ENCODE measurements at regions not wholly inside any gene's neighbourhood (a gene's known extent, or its start where the extent isn't known, plus 50 kb on each side); places are given as distances from the start of the nearest gene placed in this dataset.

- TF ChIP-seq ZNF462 (CRISPR knock-in tag; IDR thresholded peaks at IDR 0.05) = no peak
Observed at GRCh38 chr1:62377043-62377562, 57.9 kb upstream of the KANK4 start (continued).

DNA sequence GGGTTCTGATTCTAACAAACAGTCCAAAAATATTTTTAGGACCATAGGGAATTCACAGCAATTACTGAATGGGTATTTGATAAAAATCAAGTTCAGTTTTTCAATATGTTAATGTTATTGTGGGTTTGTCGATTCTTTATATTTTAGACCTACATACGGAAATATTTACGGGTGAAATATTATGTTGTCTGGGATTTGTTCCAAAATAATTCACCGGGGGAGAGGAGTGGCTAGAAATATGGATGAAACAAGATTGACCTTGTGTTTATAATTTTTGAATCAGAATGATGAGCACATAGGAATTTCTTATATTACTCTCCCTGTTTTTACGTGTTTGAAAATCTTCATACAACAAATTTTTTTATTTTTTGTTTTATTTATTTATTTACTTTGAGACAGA lies 56.7 kb upstream of the USP1 start:
- Mint-ChIP-seq H3K4me1 (peaks cover 8% of the 10 kb centered on the region; the same call in 2 of the 3 replicates), H3K27ac (no peak overlapping the region), H3K4me3 (no peak overlapping the region), H3K9me3 (peaks cover 4% of the 10 kb centered on the region; the same call in 1 of the 3 replicates), H3K36me3 (ENCODE audit: low read depth) (no peaks in the 10 kb centered on the region), H3K27me3 (ENCODE audit: insufficient read depth, low read depth, poor library complexity) (no peaks in the 10 kb centered on the region)
- no peak overlapping the region for H2AFZ ChIP-seq
- H3K27ac ChIP-seq (ENCODE audit: low read depth) = no peak overlapping the region
- ATAC-seq (no peak), DNase-seq (ENCODE audit: low spot score) (no peak)
- no peaks in the 10 kb centered on the region for H3K4me1 ChIP-seq (ENCODE audit: insufficient read depth)
- no peaks in the 10 kb centered on the region for H3K9me2 ChIP-seq (ENCODE audit: insufficient read depth)
- H3K4me3 ChIP-seq = no peak overlapping the region
- no peaks in the 10 kb centered on the region for H3F3A ChIP-seq (replicated peaks; ENCODE audit: low read depth)
- H3K36me3 ChIP-seq (ENCODE audit: insufficient read depth) = no peaks in the 10 kb centered on the region
- no peak overlapping the region for H3K4me2 ChIP-seq
- H4K20me1 ChIP-seq (replicated peaks; ENCODE audit: insufficient read depth) = no peaks in the 10 kb centered on the region
- H3K27me3 ChIP-seq (ENCODE audit: insufficient read depth) = no peaks in the 10 kb centered on the region
- no peaks in the 10 kb centered on the region for H3K79me2 ChIP-seq (replicated peaks; ENCODE audit: insufficient read depth)
- TF ChIP-seq ZNF462 (CRISPR knock-in tag; IDR thresholded peaks at IDR 0.05) = no peak
- TF ChIP-seq ZNF331 (CRISPR knock-in tag; IDR thresholded peaks at IDR 0.05; ENCODE audit: low read depth) = no peak
- TF ChIP-seq EZH2 (IDR thresholded peaks at IDR 0.05; ENCODE audit: low read depth, unreplicated experiment) = no peak
- TF ChIP-seq JUNB (IDR thresholded peaks at IDR 0.05; ENCODE audit: unreplicated experiment) = no peak
- TF ChIP-seq, protein P1, sequence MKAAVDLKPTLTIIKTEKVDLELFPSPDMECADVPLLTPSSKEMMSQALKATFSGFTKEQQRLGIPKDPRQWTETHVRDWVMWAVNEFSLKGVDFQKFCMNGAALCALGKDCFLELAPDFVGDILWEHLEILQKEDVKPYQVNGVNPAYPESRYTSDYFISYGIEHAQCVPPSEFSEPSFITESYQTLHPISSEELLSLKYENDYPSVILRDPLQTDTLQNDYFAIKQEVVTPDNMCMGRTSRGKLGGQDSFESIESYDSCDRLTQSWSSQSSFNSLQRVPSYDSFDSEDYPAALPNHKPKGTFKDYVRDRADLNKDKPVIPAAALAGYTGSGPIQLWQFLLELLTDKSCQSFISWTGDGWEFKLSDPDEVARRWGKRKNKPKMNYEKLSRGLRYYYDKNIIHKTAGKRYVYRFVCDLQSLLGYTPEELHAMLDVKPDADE (IDR thresholded peaks at IDR 0.05) = no peak
- TF ChIP-seq EZH2phosphoT487 (IDR thresholded peaks at IDR 0.05; ENCODE audit: unreplicated experiment) = no peak
- no peak for TF ChIP-seq NANOG (IDR thresholded peaks at IDR 0.05; ENCODE audit: borderline replicate concordance)
- no peak for TF ChIP-seq ZNF114 (CRISPR knock-in tag; IDR thresholded peaks at IDR 0.05)
- TF ChIP-seq POLR2AphosphoS5 (IDR thresholded peaks at IDR 0.05; ENCODE audit: low read depth) = no peak
- no peak for TF ChIP-seq STAT1 (IDR thresholded peaks at IDR 0.05; ENCODE audit: unreplicated experiment)
